ENCODE measurements at regions not wholly inside any gene's neighbourhood (a gene's known extent, or its start where the extent isn't known, plus 50 kb on each side); places are given as distances from the start of the nearest gene placed in this dataset.
"Not testable (repeated sequence)": the region's sequence is repeated elsewhere in the genome, so short reads cannot be mapped to it uniquely, and the experiment has no call there.

DNA sequence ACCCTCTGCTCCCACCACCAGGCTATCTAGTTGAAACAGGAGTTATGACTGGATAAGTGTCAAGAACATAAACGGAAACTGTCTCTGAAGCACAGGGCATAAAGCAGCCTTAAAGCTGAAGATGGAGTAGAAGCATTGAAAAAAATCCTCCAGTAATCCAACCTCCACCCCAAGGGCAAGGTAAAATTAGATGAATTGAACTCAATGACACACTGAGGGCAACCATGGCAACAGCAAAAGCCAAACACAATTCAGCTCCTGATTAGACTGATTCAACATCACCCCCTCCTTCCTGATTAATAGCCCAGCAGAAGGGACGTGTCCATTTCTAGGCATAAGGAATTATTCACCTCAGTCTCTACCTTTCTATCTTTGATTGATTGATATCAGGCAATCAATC is 183.2 kb upstream of the MAP3K1 start:
- CTCF ChIA-PET: no interaction called here
- POLR2A ChIA-PET: no interaction called here

DNA sequence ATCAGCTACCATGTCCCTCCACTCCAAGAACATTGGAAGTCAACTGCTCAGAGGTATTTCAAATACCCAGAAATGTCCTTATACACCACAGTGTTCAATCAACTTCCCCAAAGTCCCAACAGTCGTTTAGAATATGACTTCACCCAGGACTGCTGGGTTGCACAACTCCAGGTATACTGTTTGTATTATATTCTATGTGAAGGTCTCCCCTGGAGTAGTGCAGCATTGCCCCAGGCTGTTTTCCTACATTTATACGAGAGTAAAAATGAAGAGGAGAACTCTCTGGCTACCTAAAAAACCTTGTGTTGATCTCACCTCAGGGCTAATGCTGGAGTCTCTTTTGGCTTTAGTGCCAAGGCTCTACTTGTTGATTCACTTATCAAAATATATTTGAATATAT is 183.6 kb upstream of the MAP3K1 start:
- ChIA-PET POLR2A (no interaction called here), CTCF (no interaction called here)

GRCh38 chr5:56628616-56629015 is 186.7 kb upstream of the MAP3K1 start:
- CTCF ChIA-PET, POLR2A ChIA-PET: not testable (repeated sequence)

DNA sequence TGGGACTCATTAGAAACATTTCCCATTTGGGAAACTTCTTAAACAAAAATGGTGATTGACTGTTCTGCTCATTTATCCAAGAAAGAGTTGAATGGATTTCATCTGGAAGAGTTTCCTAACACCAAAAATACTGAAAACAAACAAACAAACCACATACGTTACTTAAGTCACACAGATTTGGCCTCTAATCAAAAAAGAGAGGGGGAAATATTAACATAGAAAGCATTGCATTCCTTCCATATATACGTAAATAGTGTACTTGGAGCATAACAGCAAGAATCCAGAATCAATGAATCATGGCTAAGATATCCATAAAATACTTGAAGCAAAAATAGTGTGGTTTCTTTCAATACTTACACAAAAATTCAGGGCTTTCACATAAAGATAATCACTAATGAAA is 189.8 kb upstream of the MAP3K1 start:
- POLR2A ChIA-PET: no interaction called here
- CTCF ChIA-PET: no interaction called here

DNA sequence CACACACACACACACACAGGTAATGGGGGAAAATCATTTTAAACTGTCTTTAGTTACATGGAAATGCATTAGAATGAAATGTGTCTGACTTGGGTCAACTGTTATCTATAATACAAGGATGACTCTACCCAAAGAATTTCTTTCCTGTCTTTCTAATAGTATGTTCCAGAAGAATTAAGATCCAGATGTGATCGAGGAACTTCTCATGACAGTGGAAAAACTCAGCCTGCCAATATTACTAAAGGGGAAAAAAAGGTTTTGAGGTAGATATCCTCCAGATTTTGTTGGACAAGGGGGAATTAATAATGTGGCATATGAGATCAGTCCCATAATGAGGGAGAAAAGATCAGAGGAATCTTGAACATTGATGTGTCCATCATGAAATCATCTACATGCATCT is 190.6 kb upstream of the MAP3K1 start:
- CTCF ChIA-PET: no interaction called here

GRCh38 chr5:56622141-56622540 is 193.2 kb upstream of the MAP3K1 start:
- ChIA-PET POLR2A (no interaction called here), CTCF (no interaction called here)

More for the DNA sequence above, 190.6 kb upstream of the MAP3K1 start:
- POLR2A ChIA-PET: no interaction called here

GRCh38 chr5:56620903-56621677 is 194.3 kb upstream of the MAP3K1 start:
- POLR2A ChIA-PET: no interaction called here
- CTCF ChIA-PET: no interaction called here

GRCh38 chr5:56617998-56618397 is 197.4 kb upstream of the MAP3K1 start:
- ChIA-PET POLR2A (no interaction called here), CTCF (interaction anchor here (0.8 to 1.1 kb wide), 2 partner anchors 10 to 22 kb away, joined by 3 read pairs; no protein-coding TSS in a partner anchor)

DNA sequence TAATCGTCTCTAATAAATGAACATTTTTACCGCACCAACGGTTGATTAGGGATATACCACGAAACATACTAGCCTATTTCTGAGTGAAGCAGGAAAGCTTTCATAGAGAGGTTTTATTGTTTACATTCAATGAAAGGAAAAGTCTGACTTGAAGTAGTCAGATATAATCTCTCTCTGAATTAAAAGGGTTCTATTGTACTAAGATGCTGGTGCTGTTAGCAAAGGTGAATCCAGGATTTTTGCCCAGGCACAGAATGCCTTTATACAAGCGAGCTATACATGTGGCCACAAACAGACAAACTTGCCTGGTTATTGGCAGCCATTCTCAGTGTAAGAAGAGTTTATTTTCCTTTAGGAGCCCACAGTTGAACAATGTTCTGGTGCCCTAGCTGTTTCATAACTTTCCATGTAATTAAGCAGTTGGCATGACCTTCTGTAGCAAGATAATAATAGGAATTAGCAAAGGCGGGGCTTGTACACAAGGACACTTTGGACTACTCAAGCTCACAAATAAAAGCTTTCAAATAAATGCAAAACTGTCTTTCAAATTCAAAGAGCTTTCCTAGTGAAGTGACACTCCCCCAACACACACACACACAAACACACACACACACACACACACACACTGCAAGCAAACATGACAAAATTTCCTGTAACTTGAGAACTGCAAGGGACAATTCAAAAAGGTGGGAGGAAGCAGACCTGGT is 198.7 kb upstream of the MAP3K1 start:
- CTCF ChIA-PET: no interaction called here
- POLR2A ChIA-PET: no interaction called here

- ChIA-PET POLR2A (no interaction called here), CTCF (no interaction called here)
These were observed 199.8 kb upstream of the MAP3K1 start for GRCh38 chr5:56615361-56616153.

GRCh38 chr5:56612759-56613158 is 202.6 kb upstream of the MAP3K1 start:
- CTCF ChIA-PET: no interaction called here
- POLR2A ChIA-PET: no interaction called here

DNA sequence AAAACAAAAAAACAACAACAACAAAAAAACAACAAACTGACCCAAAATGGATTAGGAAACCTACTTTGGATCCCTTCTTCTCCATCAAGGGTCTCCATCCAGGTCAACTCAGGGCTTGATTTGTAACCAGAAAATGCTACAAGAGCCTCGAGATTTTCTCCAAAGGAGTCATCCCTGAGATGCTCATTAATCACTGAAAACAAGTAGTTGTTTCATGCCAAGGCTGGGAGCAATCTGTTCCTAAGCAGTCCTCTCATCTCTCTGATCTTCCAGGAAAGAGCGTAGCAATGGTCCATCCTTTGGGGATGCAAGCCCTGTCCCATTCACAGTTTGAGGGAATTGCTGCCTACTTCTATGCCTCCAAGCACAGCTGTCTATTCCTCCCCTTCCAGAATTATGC is 203.0 kb upstream of the MAP3K1 start:
- CTCF ChIA-PET: no interaction called here
- POLR2A ChIA-PET: no interaction called here

DNA sequence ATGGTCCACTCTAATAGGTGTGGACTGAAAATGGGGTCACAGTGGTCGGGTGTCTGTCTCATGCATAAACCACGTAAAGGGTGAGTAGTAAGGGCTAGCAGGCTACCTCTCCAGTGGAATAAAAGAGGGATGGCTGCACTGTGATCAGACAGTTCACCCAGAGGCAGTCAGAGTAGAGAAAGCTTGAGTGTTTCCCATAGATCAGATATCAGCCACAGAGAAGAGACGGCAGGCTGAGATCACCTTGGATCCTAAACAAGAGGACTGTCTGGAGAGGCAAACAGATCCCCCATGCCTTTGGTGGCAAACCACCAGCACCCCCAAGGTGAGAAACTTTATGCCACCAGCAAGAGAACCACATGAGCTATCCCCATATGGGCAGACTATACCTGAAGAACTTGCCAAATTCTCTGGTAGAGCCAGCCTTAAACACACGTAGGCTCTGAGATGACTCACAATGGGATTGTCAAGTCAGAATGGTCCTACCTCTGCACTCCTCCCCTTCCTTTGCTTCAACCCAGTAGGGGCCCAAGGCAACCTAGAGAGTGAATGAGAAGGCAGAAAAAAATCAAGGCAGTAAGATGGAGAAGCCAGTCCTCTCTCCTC is 205.2 kb upstream of the MAP3K1 start:
- CTCF ChIA-PET: no interaction called here
- POLR2A ChIA-PET: interaction anchor here (0.5 kb wide), 1 partner anchor 60 kb away, joined by 3 read pairs; no protein-coding TSS in a partner anchor

- POLR2A ChIA-PET: interaction anchor here (0.5 kb wide), 1 partner anchor 1300 kb away, joined by 3 read pairs; no protein-coding TSS in a partner anchor
These were observed 207.0 kb upstream of the MAP3K1 start for GRCh38 chr5:56608217-56608925.

DNA sequence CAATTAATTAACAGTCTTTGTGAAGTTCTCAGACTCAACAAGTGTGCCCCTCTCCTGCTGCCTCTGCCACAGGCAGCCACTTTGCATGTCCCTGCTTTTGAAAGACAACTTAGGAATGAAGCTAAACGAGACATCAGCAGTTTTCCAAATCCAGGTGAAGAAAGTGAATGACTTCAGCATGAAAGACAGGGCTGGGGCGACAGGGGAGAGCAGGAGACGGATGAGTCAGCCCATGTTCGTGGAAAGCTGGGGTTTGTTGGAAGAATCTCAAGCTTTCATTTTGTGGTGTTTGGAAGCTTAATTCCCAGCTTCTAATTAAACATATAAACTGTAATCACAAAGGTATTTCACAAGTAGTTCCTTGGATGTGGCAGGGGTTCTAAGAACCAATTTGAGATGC is 207.8 kb upstream of the MAP3K1 start:
- POLR2A ChIA-PET: no interaction called here

More at GRCh38 chr5:56608217-56608925, 207.0 kb upstream of the MAP3K1 start:
- CTCF ChIA-PET: interaction anchor here (0.9 kb wide), 1 partner anchor 10 kb away, joined by 3 read pairs; no protein-coding TSS in a partner anchor

GRCh38 chr5:56607074-56607473 is 208.3 kb upstream of the MAP3K1 start:
- ChIA-PET POLR2A (no interaction called here), CTCF (interaction anchor here (0.9 kb wide), 1 partner anchor 11 kb away, joined by 3 read pairs; no protein-coding TSS in a partner anchor)

More for the DNA sequence above, 207.8 kb upstream of the MAP3K1 start:
- CTCF ChIA-PET: interaction anchor here (0.9 kb wide), 1 partner anchor 10 kb away, joined by 3 read pairs; no protein-coding TSS in a partner anchor

DNA sequence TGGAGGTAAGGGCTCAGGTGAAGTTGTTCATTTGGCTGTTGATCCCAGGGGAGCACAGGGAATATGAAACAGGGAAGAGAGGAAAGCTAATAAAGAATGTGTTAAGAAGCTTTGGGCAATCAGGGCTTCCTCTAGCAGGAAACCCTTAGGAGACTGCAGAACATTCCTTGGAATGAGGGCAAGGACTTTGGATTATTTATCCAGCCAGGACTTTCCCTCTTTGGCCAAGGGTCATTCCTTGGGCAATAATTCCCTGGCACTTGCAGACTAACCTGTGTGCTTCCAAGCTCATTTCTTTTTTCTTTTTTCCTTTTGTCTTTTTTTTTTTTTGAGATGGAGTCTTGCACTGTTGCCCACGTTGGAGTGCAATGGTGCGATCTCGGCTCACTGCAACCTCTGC is 209.2 kb upstream of the MAP3K1 start:
- ChIA-PET CTCF (interaction anchor here (0.7 kb wide), 1 partner anchor 60 kb away, joined by 3 read pairs; no protein-coding TSS in a partner anchor), POLR2A (no interaction called here)

DNA sequence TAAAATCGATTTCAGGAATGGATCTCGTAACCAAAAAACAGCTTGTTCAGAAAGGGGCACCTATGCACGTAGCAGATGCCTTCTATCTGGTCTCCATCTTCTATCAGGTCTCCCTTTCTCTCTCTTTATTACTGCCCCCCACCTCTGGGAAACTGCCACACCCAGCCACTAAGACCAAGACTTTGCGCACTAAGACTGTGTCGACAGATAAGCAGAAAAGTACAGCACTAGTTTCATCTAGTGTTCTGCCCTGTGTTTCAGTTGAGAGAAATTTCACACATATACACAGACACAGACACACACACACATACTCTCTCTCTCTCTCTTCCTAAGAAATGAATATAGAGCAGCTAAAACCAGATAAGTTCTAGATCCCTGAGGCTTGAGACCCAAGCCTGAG is 210.1 kb upstream of the MAP3K1 start:
- ChIA-PET POLR2A (no interaction called here), CTCF (no interaction called here)

GRCh38 chr5:56601641-56602071 is 213.7 kb upstream of the MAP3K1 start:
- ChIA-PET POLR2A (no interaction called here), CTCF (no interaction called here)
